Gastrocnemius medialis (tissue), 4 donors: ENCODE measurements at regions not wholly inside any gene's neighbourhood (a gene's known extent, or its start where the extent isn't known, plus 50 kb on each side); places are given as distances from the start of the nearest gene placed in this dataset.

Experiments
- POLR2A ChIP-seq, 2 donors: fragments of 450-650 bp; IDR thresholded peaks; one replicate each; pipeline ENCODE4 v1.6.1; 2017; ENCODE audit warnings: antibody characterized with exemption in 2 of 2, mild to moderate bottlenecking in 2 of 2, moderate library complexity in 2 of 2
- TF ChIP-seq, protein P1 (sequence below), 5 experiments: fragments of 450-650 bp in 3 of 5; fragments of 200-600 bp in 2 of 5; sonication (generic) in 2 of 5; IDR thresholded peaks in 4 of 5; conservative IDR thresholded peaks in 1 of 5; 1 replicate in 4 of 5; 2 replicates in 1 of 5; pipeline ENCODE4 v1.5.1; 2016 to 2019; ENCODE audit warnings: antibody characterized with exemption in 5 of 5, mild to moderate bottlenecking in 3 of 5, moderate library complexity in 3 of 5

DNA sequence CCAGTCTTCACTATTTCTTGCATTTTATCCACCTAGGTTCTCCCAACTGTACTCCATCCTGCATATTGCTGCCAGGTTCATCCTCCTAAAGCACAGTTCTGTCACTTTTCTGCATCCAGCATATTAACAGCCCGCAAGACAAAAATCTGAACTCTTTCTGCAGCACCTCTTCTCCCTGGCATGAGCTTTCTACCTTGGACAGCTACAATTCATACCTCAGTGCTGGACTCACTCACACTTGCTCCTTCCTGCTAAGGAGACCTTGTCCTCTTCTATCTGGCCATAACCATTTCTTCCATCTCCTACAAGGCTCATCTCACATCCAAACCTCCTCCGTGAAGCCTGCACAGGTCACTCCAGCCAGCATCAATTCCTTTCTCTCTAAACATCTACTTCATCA is 170.1 kb upstream of the GRIP1 start:
- no peak for TF ChIP-seq POLR2A (IDR thresholded peaks at IDR 0.05)
- TF ChIP-seq, protein P1, sequence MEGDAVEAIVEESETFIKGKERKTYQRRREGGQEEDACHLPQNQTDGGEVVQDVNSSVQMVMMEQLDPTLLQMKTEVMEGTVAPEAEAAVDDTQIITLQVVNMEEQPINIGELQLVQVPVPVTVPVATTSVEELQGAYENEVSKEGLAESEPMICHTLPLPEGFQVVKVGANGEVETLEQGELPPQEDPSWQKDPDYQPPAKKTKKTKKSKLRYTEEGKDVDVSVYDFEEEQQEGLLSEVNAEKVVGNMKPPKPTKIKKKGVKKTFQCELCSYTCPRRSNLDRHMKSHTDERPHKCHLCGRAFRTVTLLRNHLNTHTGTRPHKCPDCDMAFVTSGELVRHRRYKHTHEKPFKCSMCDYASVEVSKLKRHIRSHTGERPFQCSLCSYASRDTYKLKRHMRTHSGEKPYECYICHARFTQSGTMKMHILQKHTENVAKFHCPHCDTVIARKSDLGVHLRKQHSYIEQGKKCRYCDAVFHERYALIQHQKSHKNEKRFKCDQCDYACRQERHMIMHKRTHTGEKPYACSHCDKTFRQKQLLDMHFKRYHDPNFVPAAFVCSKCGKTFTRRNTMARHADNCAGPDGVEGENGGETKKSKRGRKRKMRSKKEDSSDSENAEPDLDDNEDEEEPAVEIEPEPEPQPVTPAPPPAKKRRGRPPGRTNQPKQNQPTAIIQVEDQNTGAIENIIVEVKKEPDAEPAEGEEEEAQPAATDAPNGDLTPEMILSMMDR (IDR thresholded peaks at IDR 0.05 in 4 of 5, conservative IDR thresholded peaks at IDR 0.05 in 1 of 5), result no peak
